Right hindlimb (tissue), 1 donor: ENCODE measurements at regions not wholly inside any gene's neighbourhood (a gene's known extent, or its start where the extent isn't known, plus 50 kb on each side); places are given as distances from the start of the nearest gene placed in this dataset.

ENCODE experiments used
- DNase-seq: peaks from one replicate; pipeline ENCODE4 v3.0.0-alpha.2; 2018

DNA sequence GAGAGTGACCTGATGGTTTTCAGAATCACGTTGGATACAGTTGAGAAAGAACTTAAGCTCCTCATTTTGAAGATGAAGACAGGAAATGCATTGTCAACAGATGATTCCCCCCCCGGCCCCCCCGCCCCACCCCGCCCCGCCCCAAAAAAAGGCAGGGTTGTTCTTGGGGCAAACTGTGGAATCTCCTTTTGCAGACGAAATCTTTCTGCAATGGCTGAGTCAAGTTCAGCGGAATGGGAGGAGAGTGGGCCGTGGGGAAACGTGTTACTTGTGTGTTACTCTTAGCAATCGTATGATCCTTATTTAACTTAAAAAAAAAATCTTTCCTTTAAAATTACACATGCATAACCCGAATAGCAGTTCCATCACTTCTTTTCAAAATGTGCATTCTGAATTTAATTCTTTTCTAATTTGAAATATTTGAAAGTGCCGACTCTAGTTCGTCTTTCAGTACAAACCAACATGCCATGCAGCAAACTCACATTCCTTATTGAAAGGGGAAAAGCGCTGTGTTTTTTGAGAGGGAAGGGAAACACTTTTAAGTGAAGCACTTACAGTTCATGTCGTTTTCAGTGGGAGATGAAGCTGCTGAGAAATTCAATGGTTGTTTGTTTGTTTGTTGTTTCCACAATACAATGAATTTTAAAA lies 348.5 kb upstream of the ARGLU1 start:
- DNase-seq = no peak

DNA sequence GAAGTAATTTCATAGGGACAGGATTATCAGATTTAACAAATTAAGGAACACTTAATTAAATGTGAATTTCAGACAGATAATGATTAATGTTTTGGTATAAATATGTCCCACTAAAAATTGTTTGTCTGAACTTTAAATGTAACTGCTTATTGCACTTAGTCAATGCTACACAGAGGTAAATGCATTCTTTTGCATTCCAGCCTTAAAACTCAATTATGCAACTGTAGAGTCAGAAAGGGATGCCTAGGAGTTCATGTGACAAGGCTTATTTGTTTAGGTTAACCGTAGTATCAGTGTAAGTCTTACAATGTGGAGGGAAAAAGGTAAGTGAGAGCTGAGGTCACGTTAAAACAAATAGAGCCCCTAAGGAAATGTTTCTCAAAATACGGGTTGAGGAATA lies 347.2 kb upstream of the ARGLU1 start:
- DNase-seq = no peak

DNA sequence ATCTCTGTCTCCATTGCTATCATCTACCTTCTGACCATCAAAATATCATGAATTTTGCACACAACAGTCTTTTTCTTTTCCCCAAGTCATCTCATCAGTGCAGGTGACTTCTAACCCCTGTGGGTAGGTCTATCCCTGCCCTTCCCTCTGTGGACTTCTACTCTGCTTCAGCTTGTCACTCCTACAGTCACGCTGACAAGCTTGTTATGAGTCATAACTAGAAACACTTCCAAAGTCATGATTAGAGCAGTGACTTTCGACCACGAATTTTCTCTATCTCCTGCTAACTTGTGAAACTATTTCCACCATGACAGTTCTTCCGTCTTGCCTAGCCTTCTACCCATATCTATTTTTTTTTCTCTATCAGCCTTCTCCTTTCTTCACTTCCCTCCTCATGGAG lies 343.7 kb upstream of the ARGLU1 start:
- no peak for DNase-seq

- no peak for DNase-seq
Measured at GRCh38 chr13:106911020-106911419, 343.1 kb upstream of the ARGLU1 start.

GRCh38 chr13:106906426-106906996 lies 338.6 kb upstream of the ARGLU1 start:
- DNase-seq = no peak

DNA sequence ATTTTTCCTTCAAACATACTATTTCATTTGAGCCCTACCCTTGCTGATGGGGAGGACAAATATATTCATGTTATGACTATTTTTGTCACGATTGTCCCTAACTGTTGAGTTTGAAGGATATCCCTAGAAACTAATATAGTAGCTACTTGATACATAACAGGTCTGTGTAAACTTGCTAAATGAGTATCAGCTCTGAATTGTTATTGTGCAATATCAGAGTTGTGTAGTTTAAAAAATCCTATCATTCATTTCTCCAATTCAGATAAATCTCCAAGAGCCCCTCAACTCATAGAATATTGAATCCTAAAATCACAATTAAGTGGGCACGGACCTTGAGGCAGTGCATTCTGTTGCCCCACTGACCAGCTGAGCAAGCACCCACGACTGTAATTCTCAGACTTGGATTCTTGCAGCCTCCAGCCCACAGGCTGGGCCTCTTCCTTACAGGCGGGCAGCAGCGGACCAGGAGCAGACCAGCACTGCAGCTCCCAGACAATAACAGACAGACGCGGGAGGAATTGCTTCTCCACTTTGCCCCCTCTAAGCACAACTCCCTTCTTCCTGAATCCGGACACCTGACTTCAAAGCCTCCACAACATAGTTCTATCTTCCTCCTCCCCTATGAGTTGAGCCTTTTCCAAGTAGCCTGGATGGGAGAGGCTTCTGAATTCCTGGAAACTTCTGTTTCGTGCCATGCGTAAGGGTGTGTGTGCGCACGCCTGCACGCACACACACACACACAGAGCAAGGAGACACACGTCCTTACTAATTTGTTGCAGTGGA lies 337.6 kb upstream of the ARGLU1 start:
- DNase-seq = no peak

DNA sequence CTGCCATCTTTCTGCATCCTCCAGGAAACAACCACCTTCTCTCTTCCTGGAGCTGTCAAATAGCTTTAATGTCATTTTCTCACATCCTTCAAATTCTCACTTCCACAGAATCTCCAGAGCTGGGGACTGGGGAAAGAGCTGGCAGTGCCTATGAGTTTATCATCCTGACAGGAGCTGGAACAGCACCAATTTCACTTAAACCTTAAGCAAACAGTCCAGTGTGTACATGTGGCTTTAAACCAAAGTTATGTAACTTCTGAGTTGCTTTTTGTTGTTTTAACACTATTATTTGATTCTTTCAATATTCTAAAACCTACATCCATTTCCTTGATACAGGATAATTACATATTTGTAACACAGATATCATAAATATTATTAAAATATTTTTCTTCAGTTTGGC lies 331.5 kb upstream of the ARGLU1 start:
- DNase-seq = no peak

GRCh38 chr13:106898231-106898630 lies 330.3 kb upstream of the ARGLU1 start:
- DNase-seq = no peak

GRCh38 chr13:106888148-106888547 lies 320.2 kb upstream of the ARGLU1 start:
- DNase-seq = no peak

GRCh38 chr13:106887686-106888085 lies 319.7 kb upstream of the ARGLU1 start:
- DNase-seq = no peak

DNA sequence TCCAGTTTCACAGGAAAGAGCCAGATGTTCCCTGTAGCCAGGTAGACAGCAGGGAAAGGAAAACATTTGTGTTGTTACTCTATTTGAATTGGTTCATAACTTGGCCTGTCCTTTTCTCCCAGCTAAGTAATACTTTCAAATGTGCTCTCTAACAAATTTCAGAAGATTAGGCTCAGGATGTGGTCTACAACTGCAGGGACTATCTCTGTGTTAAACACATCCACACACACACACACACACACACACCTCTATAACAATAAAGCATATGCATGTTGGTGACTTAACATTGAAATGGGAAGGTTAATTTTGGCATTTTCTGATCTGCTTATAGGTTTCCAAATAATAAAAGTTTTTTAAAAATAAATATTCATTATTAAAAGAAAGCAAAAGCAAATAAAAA lies 316.0 kb upstream of the ARGLU1 start:
- no peak for DNase-seq

DNA sequence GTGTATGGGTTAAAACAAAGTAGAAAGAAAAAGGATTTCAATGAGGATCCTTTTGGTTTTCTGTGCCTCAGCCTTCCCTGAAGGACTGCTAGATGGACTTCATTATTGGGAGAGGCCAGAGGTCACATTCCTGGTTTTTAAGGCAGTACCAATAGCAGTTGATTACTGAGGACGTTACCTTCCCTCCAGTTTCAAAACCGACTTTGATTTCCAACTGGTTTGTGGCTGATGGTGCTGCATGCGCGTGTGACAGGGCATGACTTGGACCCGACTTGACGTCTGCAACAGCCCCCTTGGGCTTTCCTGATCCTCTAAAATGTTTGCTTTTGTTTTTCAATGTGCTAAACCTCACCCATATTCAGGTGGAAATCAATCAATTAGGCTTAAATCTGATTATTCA lies 314.3 kb upstream of the ARGLU1 start:
- DNase-seq = no peak

GRCh38 chr13:106879806-106880205 lies 311.9 kb upstream of the ARGLU1 start:
- DNase-seq = no peak

GRCh38 chr13:106874323-106874722 lies 306.4 kb upstream of the ARGLU1 start:
- DNase-seq = no peak

- DNase-seq = no peak
Measured at GRCh38 chr13:106873810-106874209, 305.9 kb upstream of the ARGLU1 start.

GRCh38 chr13:106867249-106867648 lies 299.3 kb upstream of the ARGLU1 start:
- DNase-seq = peak; percentile 41

GRCh38 chr13:106865716-106866440 lies 297.9 kb upstream of the ARGLU1 start:
- DNase-seq = no peak

DNA sequence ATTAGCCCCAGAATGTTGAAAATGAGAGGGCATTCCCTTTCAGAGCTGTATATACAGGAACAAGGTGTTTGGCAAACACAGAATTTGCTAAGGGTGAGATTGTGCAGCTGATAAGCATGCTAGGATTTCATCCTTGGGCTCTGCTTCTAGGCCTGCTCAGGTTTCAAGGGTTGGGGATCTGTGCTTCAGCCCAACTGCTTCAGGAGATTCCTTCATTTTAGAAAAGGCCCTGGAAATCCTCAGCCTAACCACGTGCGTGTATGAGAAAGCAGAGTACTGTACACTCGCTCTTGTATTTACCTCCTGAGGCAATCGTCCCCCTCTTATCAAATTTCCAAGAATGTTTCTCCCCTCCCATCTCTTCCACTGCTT lies 291.6 kb upstream of the ARGLU1 start:
- no peak for DNase-seq

DNA sequence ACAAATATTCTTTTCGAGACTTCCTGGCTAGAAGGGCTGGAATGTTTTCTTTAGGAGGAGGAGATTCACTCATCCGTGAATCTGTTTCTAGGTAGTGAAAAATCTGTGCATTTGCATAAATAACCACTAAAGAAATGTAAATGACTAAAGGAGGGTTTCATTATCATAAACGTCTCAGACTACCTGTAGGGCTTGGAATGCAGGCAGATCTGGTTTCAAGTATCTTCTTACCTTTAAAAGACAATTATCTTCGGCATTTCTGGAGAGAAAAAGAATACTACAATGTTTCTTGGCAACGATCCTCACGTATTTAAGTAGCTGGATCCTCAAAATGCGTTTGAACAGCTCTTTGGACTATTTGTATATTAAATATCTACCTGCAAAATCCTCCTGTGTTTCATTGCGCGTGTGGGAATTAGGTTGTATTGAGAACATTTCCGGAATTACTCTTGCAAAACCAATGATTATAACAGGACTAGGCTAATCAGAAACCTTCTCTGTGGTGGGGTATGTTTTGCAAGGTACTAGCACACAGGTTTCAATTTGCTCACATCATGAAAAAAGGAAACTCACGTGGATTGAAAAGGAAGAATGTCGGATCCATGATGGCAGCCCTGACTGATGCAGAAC lies 291.1 kb upstream of the ARGLU1 start:
- no peak for DNase-seq

DNA sequence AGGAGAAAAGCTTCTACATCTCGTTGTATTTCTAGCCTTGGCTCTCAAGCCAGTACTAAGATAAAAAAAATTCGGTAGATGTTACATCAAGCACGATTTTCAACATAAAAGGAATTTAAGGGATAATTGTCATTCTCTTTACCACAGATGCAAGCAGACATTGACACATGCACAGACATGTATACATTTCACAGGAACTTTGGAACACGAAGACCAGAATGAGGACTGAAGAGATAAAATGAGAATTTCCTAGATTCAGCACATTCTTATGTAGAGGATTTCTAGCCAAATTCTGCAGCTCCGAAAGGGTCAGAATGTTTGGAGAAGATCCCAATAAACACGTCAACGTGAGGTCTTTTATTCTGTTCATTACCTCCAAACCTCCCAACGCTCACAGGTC lies 284.5 kb upstream of the ARGLU1 start:
- no peak for DNase-seq

DNA sequence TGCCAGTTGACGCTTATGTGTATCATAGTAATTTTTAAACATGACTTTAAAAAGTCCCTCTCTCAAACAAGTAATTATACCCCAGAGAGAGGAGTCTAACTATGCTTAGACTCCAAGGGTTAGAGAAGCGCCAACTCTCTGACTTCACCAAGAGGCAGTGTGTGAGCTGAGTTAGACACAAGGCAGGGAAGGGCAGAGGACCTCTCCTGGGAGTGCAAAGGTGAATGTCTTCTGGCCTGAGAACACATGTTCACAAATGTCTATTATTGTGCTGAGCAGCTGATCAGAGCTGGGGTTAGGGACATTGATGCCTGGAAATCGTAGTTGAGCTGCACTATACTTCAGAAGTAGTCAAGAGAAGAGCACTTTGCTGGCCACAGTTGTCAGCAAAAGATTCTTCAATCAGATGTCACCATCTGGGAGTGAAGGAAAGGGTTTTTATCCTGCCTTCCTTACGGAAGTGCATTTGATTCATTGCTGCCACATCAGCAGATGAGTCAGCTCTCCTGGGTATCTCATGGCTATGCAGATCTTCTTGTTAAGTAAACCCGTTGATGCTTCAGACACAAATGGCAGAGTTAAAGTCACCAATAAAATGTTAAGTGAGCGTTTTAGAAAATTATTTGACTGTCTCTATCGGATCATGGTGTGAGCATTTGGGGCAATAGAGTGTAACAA lies 283.2 kb upstream of the ARGLU1 start:
- DNase-seq = no peak

DNA sequence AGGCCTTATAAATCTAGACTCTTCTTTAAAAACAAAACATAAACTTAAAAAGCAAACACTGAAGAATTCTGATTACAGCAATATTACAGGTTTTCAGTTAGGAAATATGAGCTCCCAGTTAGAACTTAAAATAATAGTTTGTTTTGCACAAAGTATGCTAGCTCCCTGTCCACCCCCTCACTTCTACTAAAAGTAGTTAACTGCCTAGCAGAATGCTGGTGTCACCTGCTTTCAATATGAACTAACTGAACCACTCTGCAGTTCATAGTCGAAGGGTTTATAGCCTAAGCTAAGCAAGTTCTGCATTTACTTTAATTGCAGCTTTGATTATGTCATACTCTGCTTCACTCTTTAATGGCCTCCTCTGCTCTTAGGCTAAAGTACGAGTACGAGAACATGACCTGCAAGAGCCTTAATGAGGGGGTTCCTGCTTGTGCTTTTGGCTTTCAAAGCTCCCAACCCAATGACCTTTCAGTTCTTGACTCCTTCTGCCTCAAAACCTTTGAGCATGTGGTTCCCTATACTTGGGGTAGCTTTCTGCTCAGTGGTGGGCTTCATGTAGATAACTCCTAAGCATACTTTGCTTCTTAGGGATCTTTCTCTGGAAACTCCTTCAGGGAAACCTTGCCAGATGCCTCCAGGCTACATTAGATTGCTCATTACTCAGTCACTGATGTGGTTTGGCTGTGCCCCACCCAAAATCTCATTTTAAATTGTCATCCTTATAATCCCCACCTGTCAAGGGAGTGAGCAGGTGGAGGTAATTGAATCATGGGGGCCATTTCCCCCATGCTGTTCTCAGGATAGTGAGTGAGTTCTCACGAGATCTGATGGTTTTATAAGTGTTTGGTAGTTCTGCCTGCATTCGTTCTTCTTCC lies 278.9 kb upstream of the ARGLU1 start:
- DNase-seq = no peak
